AG09309 (cell line): ENCODE measurements at regions not wholly inside any gene's neighbourhood (a gene's known extent, or its start where the extent isn't known, plus 50 kb on each side); places are given as distances from the start of the nearest gene placed in this dataset.
"Not testable (repeated sequence)": the region's sequence is repeated elsewhere in the genome, so short reads cannot be mapped to it uniquely, and the experiment has no call there.

Experiments used
- DNase-seq: peaks from one replicate; pipeline ENCODE4 v3.0.0-alpha.2; 2010; ENCODE audit warnings: low read depth
- H3K4me3 ChIP-seq: 2 replicates; pipeline ENCODE4 v1.5.1; 2011; ENCODE audit warnings: mild to moderate bottlenecking, low read depth, low read length, moderate library complexity; ENCODE audit not compliant: control insufficient read depth
- CTCF ChIP-seq: IDR thresholded peaks from 2 replicates; pipeline ENCODE4 v1.5.1; 2011; ENCODE audit warnings: mild to moderate bottlenecking, low read depth, low read length, inconsistent platforms; ENCODE audit not compliant: insufficient read depth, control insufficient read depth; ENCODE audit errors: missing control alignments

GRCh38 chr13:22848539-22849052 is 332.2 kb upstream of the SGCG start:
- no peak for TF ChIP-seq CTCF
- no peak overlapping the region for H3K4me3 ChIP-seq
- no peak for DNase-seq

- H3K4me3 ChIP-seq: no peak overlapping the region
- TF ChIP-seq CTCF: no peak
- no peak for DNase-seq
Measured at GRCh38 chr13:22855926-22856325, 324.9 kb upstream of the SGCG start.

GRCh38 chr13:22858980-22859379 is 321.8 kb upstream of the SGCG start:
- not testable (repeated sequence) for H3K4me3 ChIP-seq, DNase-seq

- H3K4me3 ChIP-seq, DNase-seq: not testable (repeated sequence)
Measured at GRCh38 chr13:22859411-22859810, 321.4 kb upstream of the SGCG start.

- no peak overlapping the region for H3K4me3 ChIP-seq
- TF ChIP-seq CTCF: no peak
- no peak for DNase-seq
Measured at GRCh38 chr13:22861958-22862466, 318.8 kb upstream of the SGCG start.

DNA sequence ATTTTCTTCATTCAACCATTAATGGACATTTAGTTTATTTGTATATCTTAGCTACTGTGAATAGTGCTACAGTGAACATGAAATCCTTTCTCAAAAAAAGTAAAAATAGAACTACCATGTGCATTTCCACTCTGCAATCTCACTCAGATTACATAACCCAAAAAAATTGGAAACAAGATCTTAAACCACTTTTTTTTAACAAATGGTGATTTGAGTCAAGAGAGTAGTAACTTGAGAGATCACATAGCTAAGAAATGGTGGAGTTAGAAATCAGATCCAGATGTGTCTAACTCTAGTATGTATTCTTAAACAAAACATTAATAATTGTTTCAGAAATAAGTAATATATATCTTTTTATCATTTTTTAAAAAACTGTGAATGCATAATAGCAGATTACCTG is 318.3 kb upstream of the SGCG start:
- no peak overlapping the region for H3K4me3 ChIP-seq
- no peak for DNase-seq
- no peak for TF ChIP-seq CTCF

DNA sequence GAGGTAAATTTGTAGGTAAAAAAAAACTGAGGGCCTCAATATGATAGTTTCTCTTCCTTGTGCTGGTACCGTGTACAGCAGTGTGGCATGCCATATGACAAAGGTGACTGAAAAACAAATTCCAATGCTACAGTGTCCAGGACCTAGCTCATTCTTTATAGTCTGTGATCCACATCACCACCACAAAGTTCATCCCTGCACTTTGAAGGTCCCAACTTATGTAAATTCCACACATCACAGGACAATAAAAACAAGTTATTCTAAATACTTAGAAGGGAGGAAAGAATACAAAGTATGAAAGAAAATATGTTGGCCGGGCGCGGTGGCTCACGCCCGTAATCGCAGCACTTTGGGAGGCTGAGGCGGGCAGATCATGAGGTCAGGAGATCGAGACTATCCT is 314.6 kb upstream of the SGCG start:
- no peak overlapping the region for H3K4me3 ChIP-seq
- DNase-seq: no peak
- TF ChIP-seq CTCF: no peak

DNA sequence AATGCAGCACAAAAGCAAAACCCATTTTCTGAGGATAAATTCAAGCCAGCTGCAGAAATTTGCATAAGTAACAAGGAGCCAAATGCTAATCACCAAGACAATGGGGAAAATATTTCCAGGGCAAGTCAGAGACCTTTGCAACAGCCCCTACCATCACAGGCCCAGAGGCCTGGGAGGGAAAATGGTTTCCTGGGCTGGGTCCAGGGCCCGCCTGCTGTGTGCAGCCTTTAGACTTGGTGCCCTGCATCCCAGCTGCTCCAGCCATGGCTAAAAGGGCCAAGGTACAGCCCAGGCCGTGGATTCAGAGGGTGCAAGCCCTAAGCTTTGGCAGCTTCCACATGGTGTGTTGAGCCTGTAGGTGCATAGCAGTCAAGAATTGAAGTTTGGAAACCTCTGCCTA is 309.5 kb upstream of the SGCG start:
- no peak overlapping the region for H3K4me3 ChIP-seq
- DNase-seq: no peak
- no peak for TF ChIP-seq CTCF
